ENCODE measurements at regions not wholly inside any gene's neighbourhood (a gene's known extent, or its start where the extent isn't known, plus 50 kb on each side); places are given as distances from the start of the nearest gene placed in this dataset.

DNA sequence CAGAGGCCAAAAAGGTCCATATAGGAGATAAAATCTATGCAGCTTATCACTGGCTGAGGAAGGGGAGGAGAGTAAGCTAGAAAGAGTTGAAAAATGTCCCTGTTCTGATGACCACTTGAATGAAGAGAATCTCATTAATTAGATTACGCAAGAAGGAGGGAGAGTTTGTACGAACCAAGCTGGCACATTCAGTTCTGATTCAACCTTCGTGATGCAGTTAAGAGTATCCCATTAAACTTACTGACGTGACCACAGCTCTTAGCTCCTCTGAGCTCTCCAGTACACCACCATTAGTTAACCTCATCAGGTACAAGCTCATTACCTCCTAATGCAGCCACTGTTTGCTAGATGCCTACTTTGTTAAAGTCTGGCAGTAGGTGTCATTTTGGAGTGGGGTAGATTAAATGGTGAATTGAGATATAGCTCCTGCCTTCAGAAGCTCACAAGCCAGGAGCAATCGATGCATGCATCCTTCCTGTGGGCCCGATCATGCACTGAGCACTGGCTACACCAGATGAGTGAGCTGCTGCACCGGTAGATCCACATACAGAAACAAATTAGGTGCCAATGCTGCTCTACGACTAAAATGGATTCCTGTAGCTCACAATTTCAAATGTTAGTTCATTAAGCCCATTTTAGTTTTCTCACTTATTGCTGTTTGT, 458.3 kb downstream of the COG6 start:
- Mint-ChIP-seq H3K4me3 (ENCODE audit: unreplicated experiment) (no peak overlapping the region), H3K27me3 (ENCODE audit: unreplicated experiment) (no peaks in the 10 kb centered on the region), H3K9me3 (ENCODE audit: unreplicated experiment) (no peaks in the 10 kb centered on the region), H3K27ac (ENCODE audit: unreplicated experiment) (no peak overlapping the region), H3K36me3 (ENCODE audit: unreplicated experiment) (no peaks in the 10 kb centered on the region), H3K4me1 (ENCODE audit: unreplicated experiment) (peaks cover 27% of the 10 kb centered on the region)
- no peak for DNase-seq (ENCODE audit: extremely low spot score, unreplicated experiment)
- TF ChIP-seq, protein P1, sequence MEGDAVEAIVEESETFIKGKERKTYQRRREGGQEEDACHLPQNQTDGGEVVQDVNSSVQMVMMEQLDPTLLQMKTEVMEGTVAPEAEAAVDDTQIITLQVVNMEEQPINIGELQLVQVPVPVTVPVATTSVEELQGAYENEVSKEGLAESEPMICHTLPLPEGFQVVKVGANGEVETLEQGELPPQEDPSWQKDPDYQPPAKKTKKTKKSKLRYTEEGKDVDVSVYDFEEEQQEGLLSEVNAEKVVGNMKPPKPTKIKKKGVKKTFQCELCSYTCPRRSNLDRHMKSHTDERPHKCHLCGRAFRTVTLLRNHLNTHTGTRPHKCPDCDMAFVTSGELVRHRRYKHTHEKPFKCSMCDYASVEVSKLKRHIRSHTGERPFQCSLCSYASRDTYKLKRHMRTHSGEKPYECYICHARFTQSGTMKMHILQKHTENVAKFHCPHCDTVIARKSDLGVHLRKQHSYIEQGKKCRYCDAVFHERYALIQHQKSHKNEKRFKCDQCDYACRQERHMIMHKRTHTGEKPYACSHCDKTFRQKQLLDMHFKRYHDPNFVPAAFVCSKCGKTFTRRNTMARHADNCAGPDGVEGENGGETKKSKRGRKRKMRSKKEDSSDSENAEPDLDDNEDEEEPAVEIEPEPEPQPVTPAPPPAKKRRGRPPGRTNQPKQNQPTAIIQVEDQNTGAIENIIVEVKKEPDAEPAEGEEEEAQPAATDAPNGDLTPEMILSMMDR (IDR thresholded peaks at IDR 0.05), result no peak

DNA sequence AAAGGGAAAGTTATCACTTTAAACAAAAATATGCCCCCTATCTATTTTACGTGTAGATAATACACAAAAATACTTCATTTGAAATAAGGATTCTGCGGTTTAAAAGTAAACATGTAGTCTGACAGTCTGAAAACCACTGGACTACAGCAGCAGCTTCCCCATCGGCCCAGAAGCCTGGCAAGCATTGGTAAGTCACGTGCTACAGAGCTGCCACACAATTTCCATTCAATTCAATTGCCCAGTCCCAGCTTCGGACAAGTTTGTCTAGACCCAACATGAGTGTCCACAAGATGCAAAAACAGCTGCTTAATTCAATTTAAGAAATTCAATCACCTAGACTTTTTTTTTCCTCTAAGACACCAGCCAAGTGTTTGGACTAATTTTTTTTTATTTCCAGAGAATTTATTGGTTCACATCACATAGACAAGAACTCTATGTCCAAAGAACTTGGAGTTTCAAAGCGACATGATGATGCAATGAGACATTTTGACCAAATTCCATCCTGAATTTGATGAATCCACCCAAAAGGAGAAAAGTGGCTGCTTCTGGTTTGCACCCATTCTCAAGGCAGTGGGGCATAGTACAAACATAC, 458.9 kb downstream of the COG6 start:
- TF ChIP-seq, protein P1 (IDR thresholded peaks at IDR 0.05), result no peak
- DNase-seq (ENCODE audit: extremely low spot score, unreplicated experiment), result no peak
- H3K36me3 Mint-ChIP-seq (ENCODE audit: unreplicated experiment), result no peaks in the 10 kb centered on the region
- H3K4me1 Mint-ChIP-seq (ENCODE audit: unreplicated experiment), result peaks cover 21% of the 10 kb centered on the region
- no peak overlapping the region for H3K4me3 Mint-ChIP-seq (ENCODE audit: unreplicated experiment)
- H3K9me3 Mint-ChIP-seq (ENCODE audit: unreplicated experiment), result peaks cover 2% of the 10 kb centered on the region
- H3K27ac Mint-ChIP-seq (ENCODE audit: unreplicated experiment), result no peak overlapping the region
- no peaks in the 10 kb centered on the region for H3K27me3 Mint-ChIP-seq (ENCODE audit: unreplicated experiment)

DNA sequence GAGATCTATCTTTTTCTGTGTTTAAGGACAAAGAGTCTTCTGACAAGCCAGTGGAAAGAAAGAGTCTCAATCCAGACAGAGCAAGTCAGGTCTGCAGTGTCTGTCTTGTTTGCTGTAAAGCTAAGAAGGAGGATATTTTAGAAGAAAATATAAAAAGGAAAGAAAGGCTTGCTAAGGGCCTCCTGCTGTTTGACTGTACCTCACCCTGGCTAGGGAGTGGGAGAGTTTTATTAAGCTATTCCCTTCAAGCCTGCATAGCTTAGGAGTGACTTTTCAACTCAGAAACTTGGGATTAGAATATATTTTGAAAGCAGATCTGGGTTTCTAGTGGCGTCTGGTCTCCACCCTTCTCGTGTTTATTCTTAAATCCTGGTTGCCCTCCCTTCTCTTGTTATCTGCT, 460.0 kb downstream of the COG6 start:
- Mint-ChIP-seq H3K4me1 (ENCODE audit: unreplicated experiment) (peaks cover 22% of the 10 kb centered on the region), H3K36me3 (ENCODE audit: unreplicated experiment) (no peaks in the 10 kb centered on the region), H3K4me3 (ENCODE audit: unreplicated experiment) (no peak overlapping the region), H3K27me3 (ENCODE audit: unreplicated experiment) (no peaks in the 10 kb centered on the region), H3K9me3 (ENCODE audit: unreplicated experiment) (peaks cover 9% of the 10 kb centered on the region), H3K27ac (ENCODE audit: unreplicated experiment) (peak overlapping the region; percentile 68)
- DNase-seq (ENCODE audit: extremely low spot score, unreplicated experiment), result no peak
- TF ChIP-seq, protein P1 (IDR thresholded peaks at IDR 0.05), result no peak

DNA sequence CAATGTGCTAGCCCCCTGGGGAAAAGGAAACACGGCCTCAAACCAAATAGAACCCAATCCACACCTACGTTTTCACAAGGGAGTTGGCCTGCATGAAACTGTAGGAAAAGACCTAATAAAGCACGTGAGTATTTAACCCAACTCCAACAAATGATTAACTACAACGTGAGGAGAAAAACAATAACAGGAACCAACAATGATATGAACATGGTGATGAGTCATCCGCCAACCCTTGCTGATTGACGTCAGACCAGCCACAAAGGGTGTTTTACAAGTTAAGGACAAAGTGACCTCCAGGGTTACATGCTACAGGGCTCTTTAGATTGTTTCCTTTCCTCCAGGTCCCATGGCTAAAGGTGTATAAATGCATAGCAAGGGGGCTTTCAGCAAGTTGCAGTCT, 460.5 kb downstream of the COG6 start:
- H3K27ac Mint-ChIP-seq (ENCODE audit: unreplicated experiment), result peak overlapping the region; percentile 68
- H3K4me1 Mint-ChIP-seq (ENCODE audit: unreplicated experiment), result peaks cover 28% of the 10 kb centered on the region
- no peak for DNase-seq (ENCODE audit: extremely low spot score, unreplicated experiment)
- TF ChIP-seq, protein P1 (IDR thresholded peaks at IDR 0.05), result no peak
- peaks cover 9% of the 10 kb centered on the region for H3K9me3 Mint-ChIP-seq (ENCODE audit: unreplicated experiment)
- H3K27me3 Mint-ChIP-seq (ENCODE audit: unreplicated experiment), result no peaks in the 10 kb centered on the region
- H3K36me3 Mint-ChIP-seq (ENCODE audit: unreplicated experiment), result no peaks in the 10 kb centered on the region
- H3K4me3 Mint-ChIP-seq (ENCODE audit: unreplicated experiment), result no peak overlapping the region

DNA sequence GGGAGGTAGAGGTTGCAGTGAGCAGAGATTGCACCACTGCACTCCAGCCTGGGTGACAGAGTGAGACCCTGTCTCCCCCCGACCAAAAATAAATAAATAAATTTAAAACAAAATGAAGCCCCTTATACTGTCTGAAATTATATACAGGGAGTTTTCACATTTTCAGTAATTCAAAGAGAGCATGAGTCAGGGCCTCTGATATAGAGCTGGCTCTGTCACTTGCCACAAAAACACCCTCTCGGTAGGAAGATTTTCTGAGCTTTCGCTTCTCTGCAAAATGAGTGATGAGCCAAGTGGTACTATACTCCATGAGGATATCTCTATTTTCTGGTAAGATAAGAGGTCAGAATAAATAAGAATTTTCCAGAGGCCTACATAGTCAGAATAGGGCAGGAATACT, 462.9 kb downstream of the COG6 start:
- Mint-ChIP-seq H3K9me3 (ENCODE audit: unreplicated experiment) (peaks cover 9% of the 10 kb centered on the region), H3K4me3 (ENCODE audit: unreplicated experiment) (no peak overlapping the region), H3K36me3 (ENCODE audit: unreplicated experiment) (no peaks in the 10 kb centered on the region), H3K27me3 (ENCODE audit: unreplicated experiment) (no peaks in the 10 kb centered on the region), H3K4me1 (ENCODE audit: unreplicated experiment) (peaks cover 37% of the 10 kb centered on the region), H3K27ac (ENCODE audit: unreplicated experiment) (no peak overlapping the region)
- DNase-seq (ENCODE audit: extremely low spot score, unreplicated experiment), result no peak
- TF ChIP-seq, protein P1 (IDR thresholded peaks at IDR 0.05), result no peak
